GM21619 (cell line): ENCODE measurements at regions not wholly inside any gene's neighbourhood (a gene's known extent, or its start where the extent isn't known, plus 50 kb on each side); places are given as distances from the start of the nearest gene placed in this dataset.
"Not testable (repeated sequence)": the region's sequence is repeated elsewhere in the genome, so short reads cannot be mapped to it uniquely, and the experiment has no call there.

Source experiments
- ATAC-seq: cut with Tn5 transposase; IDR thresholded peaks from one replicate; pipeline ENCODE4 v1.9.1; 2021; ENCODE audit not compliant: unreplicated experiment

DNA sequence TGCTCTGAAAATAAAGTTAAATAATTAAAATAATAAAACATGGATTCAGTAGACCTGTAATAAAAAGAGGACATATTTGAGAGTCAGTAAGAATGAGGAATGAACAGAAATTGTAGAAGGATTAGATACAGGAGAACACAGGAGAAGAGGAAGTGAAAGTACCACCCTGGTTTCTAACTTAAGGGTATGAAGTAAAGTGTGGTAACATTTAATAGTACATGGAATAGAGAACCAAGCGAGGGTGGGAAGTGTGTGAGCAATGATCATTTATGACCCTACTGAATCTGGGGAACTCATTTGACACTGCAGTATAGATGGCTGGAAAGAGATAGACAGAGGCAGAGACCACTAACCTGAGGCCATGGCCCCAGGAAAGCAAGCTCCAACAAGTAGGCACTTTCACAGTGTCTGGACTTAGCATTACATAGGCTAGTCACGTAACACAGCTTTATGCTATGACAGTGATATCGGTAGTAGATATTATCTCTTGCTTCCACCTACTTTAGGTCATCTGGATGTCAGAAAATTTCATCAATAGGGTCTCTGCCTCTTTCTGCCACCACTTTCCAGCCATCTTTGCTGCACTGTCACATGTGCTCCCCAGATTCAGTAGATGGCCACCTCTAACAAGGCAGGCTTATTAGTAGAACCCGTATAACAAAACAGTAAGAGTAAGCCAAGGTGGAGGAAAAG lies 633.9 kb upstream of the MIR17HG start:
- ATAC-seq = no peak

- ATAC-seq = no peak
Observed at GRCh38 chr13:90715485-90715884, 632.0 kb upstream of the MIR17HG start.

GRCh38 chr13:90717451-90717936 lies 630.0 kb upstream of the MIR17HG start:
- ATAC-seq = no peak

GRCh38 chr13:90719461-90719860 lies 628.0 kb upstream of the MIR17HG start:
- ATAC-seq = no peak

- ATAC-seq = no peak
Observed at GRCh38 chr13:90721937-90722336, 625.5 kb upstream of the MIR17HG start.

DNA sequence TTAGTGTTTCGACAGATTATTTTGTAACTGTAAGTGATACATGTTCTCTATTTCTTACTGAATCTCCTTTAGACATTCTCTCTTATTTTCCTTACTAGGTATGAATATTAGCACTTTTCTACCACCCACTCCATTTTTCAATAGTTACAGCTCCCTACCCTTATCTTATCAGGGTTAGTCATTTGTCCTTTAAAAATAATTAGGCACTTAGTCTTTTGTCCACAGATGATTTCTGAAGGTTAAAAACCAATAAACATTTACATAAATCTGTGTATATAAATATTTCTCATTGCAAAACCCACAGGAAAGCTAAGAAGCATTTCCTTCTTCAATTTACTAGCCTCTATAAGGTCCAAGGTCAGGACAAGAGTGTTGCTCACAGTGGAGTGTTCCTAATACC lies 624.1 kb upstream of the MIR17HG start:
- no peak for ATAC-seq

DNA sequence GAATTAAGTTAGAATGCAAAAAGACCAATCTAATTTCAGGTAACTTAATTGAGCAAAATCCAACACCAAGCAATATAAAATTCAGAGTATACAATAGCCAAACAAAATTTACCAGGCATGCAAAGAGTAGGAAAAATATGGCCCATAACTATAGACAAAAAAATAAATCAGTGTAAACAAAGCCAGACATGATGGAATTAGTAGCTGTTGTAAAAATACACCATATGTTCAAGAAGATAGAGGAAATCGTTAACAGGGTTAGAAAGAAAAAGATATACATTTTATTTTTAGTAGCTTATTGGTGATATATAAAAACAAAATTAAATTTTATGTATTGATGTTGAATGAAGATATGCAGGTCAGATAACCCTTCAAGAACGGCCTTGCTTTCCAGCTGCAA lies 621.1 kb upstream of the MIR17HG start:
- no peak for ATAC-seq

DNA sequence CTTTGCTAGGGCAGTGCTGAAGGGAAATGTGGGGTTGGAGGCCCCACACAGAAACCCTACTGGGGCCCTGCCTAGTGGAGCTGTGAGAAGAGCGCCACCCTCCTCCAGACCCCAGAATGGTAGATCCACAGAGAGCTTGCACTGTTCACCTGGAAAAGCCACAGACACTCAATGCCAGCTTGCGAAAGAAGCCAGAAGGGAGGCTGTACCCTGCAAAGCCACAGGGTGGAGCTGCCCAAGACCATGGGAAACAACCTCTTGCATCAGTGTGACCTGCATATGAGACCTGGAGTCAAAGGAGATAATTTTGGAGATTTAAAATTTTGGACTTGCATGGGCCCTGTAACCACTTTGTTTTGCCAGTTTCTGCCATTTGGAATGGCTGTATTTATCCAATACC lies 615.4 kb upstream of the MIR17HG start:
- ATAC-seq = no peak

GRCh38 chr13:90734497-90734896 lies 613.0 kb upstream of the MIR17HG start:
- ATAC-seq = not testable (repeated sequence)

DNA sequence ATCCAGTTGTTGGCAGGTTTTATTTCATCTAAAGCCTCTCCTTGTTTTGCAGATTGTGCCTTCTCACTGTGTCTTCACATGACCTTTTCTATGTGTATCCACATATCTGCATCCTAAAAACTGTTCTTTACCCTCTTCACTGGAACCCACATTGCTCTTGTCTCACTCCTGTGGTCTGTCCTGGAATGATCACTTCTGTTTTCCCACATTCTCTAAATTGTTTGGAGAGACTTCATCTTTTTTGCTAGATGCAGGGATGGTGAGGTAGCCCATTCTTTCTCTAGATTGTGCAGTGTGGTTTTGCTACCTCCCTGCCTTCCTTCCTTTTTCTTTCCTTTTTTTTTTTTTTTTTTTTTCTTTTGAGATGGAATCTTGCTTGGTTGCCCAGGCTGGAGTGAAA lies 608.6 kb upstream of the MIR17HG start:
- ATAC-seq = no peak

DNA sequence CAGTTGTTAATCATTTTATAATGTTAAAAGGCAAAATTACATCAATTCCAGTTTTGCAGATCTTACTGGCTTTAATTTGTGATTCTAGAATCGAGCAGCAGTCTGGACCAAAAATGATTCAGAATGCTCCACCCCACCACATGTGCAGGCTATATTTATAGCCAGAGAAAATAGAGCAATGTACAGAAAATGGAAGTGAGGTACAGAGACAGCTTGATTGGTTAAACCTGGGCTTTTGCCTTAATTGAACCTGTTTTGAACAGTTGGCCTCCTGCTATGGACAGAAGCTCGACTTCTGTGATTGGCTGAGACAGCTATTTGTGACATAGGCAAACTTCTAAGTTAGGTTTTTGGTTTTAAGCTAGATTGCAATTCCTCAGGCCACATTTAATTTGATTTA lies 607.4 kb upstream of the MIR17HG start:
- no peak for ATAC-seq

- no peak for ATAC-seq
Observed at GRCh38 chr13:90742381-90742780, 605.1 kb upstream of the MIR17HG start.

- no peak for ATAC-seq
Observed at GRCh38 chr13:90746230-90746629, 601.3 kb upstream of the MIR17HG start.

DNA sequence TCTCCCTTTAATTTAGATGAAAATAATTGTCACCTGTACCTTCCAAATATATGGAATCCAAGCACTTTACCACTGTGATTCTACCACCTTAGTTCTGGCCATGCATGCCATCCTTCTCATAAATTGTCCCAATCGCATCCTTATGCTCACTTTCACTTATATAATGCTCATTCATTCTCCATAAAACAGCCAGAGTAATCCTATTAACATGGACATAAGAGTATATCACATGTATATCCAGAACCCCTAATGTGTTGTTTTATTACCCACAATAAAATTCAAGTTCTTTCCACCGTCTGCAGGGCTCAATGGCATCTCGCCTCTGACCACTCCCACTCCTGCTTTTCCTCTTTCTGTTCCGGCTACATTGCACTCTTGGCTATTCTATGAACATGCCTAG lies 597.5 kb upstream of the MIR17HG start:
- no peak for ATAC-seq

DNA sequence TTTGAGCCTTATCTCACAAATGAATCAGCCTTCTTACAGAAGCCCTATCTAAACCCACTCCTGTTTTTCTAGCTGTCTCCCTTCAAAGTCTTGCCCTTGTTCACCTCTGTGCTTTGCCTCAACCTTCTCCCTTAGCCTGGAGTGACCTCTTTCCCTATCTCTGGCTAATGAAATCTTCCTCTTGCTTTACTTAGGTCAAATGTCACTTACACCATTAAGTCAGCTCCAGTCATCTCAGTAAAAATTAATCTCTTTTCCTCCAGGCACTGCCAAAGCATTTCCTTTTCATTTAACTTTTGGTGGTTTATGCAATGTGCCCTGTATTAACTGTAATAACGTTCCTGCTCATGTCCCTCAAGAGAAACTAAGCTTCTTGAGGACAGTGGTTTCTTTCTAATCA lies 596.5 kb upstream of the MIR17HG start:
- ATAC-seq = no peak

DNA sequence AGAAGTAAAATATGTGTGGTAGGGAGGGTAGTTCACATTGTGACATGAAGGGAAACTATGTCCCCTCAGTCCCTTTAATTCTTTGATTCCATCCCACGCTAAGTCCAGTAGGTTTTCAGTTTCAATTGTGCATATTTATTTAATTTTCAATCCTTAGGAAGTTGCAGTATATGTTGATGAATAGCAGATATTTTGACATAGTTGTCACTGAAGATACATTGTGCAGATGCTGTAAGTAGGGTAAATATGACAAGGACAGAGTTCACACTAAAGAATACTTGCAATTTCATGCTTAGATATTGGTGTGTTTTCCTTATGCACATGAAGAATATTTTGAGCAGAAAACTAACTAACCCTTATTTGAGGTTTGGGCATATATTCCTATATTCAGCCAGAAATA lies 595.4 kb upstream of the MIR17HG start:
- no peak for ATAC-seq

DNA sequence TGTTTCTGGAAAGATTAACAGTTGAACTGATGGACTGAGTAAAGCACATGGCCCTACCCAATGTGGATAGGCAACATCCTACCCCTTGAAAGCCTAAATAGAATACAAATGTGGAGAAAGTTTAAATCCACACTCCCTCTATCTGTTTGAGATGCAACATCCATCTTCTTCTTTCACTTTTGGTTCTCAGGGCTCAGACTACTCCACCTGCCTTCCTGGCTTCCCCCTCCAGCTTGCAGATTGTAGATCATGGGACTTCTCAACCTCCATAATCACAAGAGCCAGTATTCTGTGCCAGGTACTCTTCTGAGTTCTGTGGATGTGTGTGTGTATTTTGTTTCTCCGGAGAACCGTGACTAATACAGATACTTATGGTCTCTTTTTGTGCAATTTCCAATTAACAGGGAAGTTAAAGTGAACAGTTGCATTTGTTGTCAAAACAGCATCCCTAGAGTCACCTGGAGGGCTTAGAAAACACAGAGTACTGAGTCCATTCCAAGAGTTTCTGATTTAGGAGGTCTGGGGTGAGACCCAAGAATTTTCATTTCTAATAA lies 590.3 kb upstream of the MIR17HG start:
- no peak for ATAC-seq

GRCh38 chr13:90760639-90761038 lies 586.8 kb upstream of the MIR17HG start:
- no peak for ATAC-seq

DNA sequence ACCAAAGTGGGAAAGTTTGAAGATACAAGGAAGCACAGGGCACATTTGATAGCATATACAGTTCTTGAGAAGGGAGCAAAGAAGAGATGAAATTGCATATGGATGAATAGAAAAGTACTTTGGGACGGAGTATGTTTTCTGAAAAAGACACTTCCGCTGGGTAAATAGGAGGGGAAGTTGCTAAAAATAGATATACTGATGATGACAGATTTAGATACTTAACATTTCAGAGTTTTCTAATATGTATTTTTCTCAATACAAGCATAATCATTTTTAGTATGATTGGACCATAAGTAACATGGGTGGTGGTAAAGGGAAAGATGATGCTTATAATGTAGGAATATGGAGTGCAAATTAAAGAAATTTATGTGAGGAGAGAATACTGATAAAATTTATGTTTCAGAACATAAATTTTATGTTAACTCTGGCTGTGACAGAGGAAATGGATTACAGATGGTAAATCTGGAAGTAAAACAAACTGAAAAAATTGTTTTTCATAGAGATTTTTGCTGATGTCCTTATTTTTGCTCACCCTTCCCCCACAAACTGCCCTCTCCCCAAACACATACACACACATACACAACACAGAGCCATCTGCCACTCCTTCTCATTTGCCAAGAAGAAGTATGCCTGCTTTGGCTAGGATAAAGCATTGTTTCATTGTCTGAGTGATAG lies 583.9 kb upstream of the MIR17HG start:
- ATAC-seq = no peak

DNA sequence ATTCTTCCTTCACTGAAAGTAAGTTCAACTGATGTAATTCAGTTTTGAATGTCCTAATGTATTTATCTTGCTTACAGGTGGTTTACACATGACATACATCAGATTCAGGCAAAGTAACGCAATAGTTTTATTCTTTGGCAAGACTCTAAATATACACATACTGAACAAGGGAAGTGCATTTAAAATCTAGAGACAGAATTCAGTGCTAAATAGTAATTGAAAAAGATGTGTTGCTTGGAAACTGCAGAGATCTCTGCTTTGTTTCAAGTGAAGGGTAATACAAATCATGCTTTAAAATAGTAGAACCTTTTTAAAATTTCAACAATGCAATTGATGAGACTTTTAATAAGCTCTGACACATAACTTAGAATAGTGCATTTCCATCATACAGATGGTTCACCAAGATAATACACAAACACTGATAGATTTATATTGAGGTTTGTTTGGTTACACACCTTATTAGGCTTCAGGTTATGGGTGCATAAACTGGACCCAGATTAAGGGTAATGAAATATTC lies 581.0 kb upstream of the MIR17HG start:
- no peak for ATAC-seq

DNA sequence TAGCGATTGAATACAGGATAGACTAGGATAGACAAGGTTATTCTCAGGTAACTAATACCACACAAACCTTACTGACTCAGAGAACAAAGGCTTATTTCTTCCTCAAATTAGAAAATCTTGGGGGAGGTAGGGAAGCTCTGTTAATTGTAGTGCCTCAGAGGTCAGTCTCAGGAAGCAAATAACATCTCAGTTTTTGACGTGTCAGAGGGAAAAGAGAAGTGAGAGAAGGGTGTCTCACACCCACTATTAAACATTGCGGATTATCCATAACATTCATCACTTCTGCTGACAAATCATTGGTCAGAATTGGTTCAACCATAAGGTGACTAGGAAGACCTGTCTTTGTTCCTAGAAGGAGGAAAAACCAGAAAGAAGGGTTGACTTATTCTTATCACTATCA lies 579.4 kb upstream of the MIR17HG start:
- no peak for ATAC-seq

- ATAC-seq = no peak
Observed at GRCh38 chr13:90769387-90769786, 578.1 kb upstream of the MIR17HG start.
